GM21529 (cell line): ENCODE measurements at regions not wholly inside any gene's neighbourhood (a gene's known extent, or its start where the extent isn't known, plus 50 kb on each side); places are given as distances from the start of the nearest gene placed in this dataset.
A peak's percentile ranks its signal among the peaks of the same experiment; 100 is the strongest.
"Not testable (repeated sequence)": the region's sequence is repeated elsewhere in the genome, so short reads cannot be mapped to it uniquely, and the experiment has no call there.

Experiments
- ATAC-seq: cut with Tn5 transposase; IDR thresholded peaks from one replicate; pipeline ENCODE4 v1.9.1; 2021; ENCODE audit not compliant: unreplicated experiment

DNA sequence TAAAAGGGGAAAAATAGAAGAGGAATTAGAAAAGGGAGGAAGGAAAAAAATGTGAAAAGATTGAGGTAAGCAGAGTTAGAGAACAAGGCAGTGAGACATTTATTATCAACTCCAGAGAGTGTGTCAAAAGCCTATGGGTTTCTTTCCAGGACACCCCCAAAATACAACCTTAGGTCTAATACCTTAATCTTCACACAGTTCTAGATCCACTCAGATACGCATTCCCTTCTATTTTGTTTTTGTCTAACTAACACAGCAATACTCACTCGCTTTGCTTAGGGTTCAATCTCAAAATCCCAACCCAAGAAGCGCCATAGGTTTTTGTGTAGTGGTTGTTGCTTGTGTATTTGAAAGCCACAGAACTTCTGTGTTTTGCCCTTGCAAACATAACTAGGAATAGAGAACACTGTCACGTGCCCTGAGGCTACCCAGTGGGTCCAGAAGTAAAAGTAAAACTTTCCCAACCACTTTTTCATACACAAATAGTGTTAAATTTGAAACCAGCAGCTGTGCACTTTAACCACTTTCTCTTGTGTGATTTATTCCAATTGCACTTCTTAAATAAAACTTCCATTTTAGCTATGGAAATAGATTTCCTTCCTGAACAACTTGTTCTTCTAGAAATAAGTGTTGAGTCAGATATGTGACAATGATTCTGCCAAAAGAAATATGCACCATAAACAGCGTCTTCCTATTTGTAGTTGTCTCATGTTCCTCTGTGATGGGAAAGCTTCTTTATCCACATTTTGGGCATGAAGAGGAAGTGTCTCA is 414.7 kb upstream of the GHITM start:
- peak; percentile 94 for ATAC-seq

DNA sequence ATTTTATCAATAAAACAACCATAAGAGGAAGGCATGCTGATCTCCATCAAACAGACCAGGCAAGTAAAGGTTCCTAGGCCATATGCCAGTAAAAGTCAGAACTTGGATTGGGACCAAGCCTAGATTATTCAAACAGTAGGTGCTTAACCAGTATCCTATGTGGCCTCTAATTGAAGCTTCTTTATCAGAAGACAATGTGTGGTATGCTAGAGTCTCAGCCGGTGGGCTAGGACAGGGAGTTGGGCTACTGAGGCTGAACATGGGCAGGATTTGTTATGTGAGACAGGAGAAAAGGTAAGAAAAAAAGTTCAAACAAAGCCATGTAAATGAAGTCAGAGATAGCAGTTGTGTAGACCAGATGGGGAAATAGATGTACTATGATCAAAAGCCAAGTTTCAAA is 413.7 kb upstream of the GHITM start:
- no peak for ATAC-seq

DNA sequence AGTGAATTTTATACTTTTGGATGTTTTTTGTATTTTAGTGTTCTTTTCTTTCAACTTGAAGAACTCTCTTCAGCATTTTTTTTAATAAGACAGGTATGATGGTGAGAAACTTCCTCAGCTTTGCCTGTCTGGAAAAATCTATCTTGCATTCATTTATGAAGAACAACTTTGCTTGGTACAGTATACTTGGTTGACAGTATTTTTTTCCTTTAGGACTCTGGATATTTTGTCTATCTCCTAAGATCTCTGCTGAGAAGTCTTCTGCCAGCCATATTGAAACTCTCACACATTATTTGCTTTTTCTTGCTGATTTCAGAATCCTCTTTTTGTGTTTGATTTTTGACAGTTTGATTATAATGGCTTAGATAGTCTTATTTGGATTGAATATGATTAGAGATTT is 405.0 kb upstream of the GHITM start:
- no peak for ATAC-seq

DNA sequence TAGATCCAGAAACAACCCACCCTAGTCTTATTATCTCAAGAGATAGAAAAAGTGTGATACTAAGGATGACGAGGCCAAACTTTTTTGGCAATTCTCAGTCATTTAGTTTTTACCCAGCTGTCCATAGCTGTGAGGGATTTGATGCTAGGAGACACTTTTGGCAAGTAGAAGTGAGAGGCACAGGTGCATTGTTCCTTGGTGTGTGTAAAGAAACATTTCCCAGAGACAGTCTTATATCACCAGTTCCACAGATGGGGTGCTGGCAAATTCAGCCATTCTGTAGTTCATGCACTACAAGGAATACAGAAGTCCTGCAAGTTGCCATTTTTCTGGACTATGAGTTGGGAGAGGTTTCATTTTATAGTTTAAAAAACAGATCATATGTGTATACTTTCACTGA is 403.3 kb upstream of the GHITM start:
- ATAC-seq: no peak

DNA sequence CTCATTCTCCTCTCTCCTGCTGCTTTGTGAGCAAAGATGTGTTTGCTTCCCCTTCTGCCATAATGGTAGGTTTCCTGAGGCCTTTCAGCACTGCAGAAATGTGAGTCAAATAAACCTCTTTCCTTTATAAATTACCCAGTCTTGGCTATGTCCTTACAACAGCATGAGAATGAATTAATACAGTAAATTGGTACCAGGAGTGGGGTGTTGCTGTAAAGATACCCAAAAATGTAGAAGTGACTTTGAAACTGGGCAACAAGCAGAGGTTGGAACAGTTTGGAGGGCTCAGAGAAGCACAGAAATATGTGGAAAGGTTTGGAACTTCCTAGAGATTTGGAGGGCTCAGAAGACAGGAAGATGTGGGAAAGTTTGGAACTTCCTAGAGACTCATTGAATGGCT is 388.7 kb upstream of the GHITM start:
- no peak for ATAC-seq

DNA sequence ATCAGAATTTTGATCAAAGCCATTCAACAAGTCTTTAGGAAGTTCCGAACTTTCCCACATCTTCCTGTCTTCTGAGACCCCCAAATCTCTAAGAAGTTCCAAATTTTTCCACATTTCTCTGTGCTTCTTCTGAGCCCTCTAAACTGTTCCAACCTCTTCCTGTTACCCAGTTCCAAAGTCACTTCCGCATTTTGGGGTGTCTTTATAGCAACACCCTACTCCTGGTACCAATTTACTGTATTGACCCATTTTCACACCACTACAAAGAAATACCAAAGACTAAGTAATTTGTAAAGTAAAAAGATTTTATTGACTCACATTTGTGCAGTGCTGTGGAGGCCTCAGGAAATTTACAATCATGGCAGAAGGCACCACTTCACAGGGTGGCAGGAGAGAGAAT is 385.8 kb upstream of the GHITM start:
- ATAC-seq: no peak

DNA sequence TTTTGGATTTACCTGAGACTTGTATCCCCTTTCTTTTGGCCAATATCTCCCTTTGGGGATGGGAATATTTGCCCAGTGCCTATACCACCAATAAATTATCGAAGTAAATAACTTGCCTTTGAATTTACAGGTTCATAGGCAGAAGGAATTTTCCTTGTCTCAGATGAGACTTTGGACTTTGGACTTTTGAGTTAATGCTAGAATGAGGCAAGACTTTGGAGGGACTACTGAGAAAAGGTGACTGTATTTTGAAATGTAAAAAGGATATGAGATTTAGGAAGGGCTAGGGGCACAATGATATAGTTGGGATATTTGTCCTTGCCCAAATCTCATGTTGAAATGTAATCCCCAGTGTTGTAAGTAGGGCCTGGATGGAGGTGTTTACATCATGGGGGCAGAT is 384.5 kb upstream of the GHITM start:
- no peak for ATAC-seq

DNA sequence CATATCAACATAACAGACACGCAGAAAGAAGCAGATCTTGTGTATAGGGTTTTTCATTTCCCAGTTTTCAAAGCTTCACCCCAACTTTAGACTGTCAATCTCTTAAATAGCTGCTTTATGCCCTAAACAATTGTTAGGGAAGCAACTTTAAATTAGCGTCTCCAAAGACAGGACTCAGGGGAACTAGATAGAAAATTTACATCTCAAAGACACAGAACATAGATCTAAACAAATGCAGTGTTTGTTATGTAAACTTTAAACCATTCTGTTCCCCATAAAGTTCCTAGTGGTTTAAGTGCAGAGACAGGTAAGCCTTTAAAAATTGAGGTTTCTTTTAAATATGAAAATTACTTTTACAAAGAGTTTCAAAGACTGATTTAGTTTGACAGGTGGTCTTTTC is 379.2 kb upstream of the GHITM start:
- no peak for ATAC-seq

DNA sequence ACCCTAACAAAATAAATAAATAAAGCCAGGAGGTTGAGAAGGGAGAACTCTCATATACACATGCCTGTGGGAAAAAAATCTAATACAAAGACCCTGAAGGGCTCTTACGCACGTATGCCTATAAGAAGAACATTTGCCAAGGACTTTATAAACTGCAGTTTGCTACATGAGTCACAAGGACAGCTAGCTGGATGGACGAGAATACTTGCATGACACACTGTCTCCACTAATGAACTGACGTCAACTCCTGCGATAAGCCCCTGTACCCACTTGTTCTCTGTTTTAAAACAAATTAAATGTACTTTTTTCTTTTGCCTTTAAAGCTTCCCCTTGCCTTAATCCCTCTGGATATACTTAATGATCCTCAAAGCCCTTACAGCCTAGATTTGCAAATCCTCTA is 374.6 kb upstream of the GHITM start:
- ATAC-seq: no peak

DNA sequence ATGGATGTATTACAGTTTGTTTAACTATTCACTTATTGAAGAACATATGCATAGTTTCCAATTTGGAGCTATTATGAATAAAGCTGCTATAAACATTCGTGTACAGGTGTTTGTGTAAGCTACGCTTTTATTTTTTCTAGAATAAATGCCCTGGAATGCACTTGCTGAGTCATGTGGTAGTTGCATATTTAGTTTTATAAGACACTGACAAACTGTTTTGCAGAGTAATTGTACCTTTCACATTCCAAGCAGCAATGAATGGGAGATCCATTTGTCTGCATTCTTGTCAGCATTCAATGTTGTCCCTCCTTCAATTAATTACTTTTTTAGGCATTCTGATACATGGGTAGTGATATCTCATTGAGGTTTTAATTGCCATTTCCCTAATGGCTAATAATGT is 373.6 kb upstream of the GHITM start:
- ATAC-seq: no peak

DNA sequence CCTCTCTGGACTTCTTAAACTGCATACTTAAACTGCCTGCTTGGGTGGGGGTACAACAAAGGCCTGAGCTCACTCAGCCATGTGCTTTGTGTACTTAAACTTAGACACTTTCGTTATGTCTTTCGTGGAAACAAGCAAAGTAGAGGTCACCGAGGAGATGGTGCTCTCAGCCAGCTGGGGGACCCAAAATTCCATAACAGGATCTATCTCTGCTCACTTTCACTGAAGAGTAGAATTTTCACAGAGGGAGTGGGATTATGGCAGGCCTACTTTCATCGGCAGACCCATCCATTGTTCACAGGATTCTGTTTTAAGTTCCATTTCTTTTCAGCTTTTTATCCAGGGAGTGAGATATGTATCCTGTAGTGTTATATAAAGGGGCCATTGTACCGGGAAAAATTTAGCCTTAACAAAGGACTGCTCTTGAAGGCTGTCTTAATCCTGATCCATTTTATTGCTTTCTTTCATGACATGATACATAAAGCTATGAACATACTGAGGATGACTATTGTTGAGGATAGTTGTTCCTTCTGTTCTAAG is 370.0 kb upstream of the GHITM start:
- no peak for ATAC-seq

DNA sequence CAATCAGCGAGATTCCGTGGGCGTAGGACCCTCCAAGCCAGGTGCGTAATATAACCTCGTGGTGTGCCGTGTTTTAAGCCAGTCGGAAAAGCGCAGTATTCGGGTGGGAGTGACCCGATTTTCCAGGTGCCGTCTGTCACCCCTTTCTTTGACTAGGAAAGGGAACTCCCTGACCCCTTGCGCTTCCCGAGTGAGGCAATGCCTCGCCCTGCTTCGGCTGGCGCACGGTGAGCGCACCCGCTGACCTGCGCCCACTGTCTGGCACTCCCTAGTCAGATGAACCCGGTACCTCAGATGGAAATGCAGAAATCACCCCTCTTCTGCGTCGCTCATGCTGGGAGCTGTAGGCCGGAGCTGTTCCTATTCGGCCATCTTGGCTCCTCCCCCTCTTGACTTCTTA is 352.6 kb upstream of the GHITM start:
- not testable (repeated sequence) for ATAC-seq

DNA sequence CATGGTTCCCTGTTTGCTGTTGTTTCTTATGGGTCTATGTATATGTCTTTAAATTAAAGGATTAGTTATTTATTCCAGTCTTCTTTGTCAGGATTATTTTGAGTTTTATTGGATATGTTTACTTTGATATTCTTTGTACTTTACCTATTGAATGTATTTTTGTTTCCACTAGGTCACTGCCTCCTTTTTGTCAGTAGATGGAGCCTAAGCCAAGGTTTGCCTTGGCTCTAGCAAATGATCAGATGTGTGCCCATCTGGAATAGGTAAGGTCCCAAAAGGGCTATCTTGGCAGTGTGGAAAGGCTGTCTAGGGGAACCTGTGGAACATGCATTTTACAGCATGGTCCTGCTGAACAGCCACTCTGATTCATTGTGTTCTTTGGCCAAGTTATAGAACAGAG is 337.3 kb upstream of the GHITM start:
- no peak for ATAC-seq

DNA sequence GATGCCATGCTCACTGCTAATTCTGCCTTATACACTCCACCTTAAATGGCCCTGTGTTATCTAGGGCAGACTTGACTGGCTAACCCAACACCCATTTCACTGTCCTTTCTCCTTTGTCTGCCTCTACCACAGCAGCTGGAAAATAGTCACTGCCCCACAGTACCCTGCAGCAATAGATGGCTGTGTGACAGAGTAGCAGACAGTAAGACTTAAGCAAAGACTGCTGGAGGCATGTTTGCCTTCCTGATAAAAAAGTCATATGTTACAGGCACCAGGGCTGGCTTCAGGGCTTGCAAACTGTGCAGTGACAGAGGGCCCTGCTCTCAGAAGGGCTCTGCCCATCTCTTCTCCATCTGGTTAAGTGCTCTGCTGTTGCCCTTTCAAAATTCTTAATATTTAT is 332.6 kb upstream of the GHITM start:
- no peak for ATAC-seq

DNA sequence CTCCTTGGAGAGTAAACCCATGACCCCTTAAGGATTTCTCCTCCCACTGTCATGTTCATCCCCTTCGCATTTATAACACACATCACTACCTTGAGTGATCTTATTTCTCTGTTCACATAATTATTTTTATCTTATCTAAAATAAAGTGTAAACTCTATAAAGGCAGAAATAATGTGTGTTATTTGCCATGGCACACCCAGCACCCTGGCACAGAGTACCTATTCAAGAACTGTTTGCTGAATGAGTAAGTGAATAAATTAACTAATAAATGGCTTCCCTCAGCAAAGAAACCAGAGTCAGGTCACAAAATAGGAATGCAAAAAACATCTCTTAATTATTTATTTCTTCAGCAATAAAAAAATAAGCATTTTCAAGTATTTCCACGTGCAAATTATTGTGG is 330.3 kb upstream of the GHITM start:
- ATAC-seq: no peak

DNA sequence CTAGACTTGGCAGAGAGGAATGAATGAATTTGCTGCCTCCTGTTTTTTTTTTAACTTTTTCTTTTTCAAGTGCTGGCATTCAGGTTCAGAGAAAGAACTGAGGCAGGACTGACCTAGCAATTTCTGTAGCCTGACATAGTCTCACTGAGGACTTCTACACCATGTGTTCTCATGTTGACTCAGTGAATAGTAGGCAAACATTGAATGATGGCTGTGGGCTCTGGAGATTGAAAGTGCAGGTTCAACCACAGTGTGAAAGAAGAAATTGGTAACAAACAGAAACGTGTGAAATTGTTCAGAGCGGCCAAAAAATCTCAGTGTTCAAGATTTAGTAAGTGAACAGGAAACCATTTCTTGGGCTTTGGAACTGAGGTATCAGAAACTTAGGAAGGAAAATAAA is 322.4 kb upstream of the GHITM start:
- no peak for ATAC-seq

DNA sequence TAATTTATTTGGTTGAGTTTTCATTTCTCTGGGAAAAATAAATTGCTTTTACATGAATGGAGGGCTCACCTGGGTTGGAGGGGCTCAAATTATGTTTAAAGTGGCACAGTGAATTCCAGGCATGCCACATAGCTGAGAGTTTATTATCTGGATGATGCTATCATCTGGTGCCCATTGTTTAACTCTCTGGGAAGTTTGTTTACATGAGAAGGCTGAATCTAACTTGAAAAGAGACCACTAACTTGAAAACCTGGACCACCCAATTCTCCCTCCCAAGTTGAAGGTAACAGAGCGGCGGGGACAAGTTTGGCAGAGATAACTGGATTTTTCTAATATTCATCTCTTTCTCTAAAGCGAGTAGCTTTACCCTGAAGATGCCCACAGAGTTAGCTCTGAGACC is 321.5 kb upstream of the GHITM start:
- ATAC-seq: no peak

DNA sequence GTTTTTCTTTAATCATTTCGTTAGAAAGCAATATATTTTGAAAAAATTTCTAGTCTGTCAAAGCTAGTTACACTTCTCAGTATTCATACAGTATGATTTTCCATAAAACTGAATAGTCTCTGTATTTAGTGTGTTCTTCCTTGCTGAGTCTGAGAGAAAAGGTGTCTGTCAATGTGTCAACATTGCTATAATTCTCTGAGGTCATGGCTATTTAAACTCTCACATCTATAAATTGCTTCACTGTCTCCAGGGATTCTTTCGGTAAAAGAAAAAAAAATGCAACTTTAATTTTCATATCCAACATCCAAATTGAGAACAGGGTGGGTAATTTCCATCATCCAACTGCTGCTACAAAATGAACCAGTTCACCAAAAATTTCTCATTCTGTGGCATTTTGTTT is 319.7 kb upstream of the GHITM start:
- ATAC-seq: no peak

DNA sequence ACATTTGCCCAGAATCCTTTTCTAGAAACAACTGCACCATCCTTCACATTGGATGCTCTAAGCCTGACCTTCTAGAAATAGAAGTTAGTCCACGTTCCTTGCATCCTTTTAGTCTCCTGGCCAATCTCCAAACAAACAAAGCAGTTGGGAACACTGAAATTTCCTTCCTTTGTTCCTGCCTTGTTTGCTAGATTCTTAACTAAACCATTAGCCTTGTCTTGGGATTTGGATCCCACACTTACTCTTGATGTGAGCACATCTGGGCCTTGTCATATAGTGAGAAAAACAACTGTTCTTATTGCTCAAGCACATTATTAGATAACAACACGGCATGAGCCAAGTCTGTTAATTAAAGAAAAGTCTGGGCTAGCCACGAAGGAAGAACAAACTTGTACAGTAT is 319.3 kb upstream of the GHITM start:
- ATAC-seq: no peak

DNA sequence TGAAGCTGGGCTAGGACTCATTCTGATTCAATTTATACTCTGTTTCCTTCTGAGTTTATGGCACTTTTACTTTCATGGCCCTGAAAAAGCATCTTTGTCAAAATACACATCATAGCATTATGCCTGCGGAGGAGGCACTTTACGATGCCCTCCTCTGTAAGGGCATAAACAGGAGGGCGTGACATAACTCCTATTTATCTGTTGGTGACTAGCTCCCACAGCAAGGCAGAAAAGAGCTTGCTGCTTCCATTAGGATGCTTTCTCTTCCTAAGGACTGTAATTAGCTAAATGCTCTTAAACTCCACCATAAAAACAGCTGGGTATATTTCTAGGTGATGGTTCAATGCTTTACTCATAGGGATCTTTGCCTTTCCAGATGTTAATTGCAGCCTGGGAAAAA is 315.2 kb upstream of the GHITM start:
- ATAC-seq: no peak

DNA sequence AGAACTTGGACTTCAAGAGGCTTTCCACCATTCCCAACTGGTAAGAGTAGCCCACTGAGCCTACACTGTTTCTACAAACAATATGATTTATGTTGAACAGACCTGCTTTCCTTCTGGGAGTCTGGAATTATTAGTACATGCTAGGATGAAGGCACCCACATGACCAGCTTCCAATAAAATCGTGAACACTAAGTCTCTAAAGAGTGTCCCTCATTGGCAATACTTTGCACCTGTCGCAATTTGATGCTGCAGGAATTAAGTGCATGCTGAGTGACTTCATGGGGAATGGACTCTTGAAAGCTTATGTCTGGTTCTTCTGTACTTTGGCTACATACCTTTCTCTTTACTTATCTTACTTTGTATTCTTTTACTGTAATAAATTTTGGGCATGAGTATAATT is 305.2 kb upstream of the GHITM start:
- ATAC-seq: no peak

DNA sequence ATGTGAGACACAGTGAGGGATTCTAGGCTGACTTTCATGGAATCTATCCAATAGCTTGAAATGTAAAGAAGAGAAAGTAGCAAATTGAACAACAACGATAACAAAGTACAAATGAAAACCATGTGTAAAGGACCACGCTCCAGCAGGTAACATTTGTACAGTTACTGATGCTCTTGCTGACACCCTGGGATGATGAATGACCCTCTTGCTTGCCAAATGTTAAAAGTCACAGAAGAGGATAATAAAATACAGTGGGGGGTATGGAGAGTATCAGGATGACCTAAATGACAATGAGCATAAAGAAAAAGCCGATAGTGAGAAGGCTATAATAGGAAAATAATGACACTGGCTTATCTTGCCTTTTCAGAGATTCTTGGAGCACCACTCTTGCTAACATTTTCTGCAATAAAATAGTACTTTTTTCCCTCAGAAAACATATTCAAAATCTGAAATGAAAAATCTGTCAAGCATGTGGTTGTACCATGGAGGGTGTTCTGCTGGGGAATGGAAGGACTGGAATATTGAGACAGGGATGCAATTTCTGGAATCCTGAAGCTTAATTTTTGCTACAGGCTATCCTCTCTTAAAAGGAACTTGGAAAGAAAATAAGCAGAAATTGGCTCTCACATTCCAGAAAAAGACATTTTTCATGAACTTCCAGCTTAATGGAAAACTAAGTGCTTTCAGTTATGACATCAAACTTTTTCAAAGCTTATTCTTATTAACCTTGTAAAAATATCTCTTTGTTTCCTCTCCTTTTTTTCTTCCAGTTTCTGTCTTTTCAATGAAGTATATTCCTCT is 303.2 kb upstream of the GHITM start:
- ATAC-seq: no peak
